ENCODE measurements at regions not wholly inside any gene's neighbourhood (a gene's known extent, or its start where the extent isn't known, plus 50 kb on each side); places are given as distances from the start of the nearest gene placed in this dataset.

GRCh38 chr5:126192226-126192625 lies 231.0 kb upstream of the GRAMD2B start:
- TF ChIP-seq EGR1 (IDR thresholded peaks at IDR 0.05) = no peak
- no peak for TF ChIP-seq RAD21 (IDR thresholded peaks at IDR 0.05; ENCODE audit: low read depth)
- TF ChIP-seq TEAD4 (IDR thresholded peaks at IDR 0.05) = no peak
- TF ChIP-seq TCF12 (IDR thresholded peaks at IDR 0.05; ENCODE audit: low read depth) = no peak
- no peak for TF ChIP-seq USF1 (IDR thresholded peaks at IDR 0.05)
- TF ChIP-seq NFIC (IDR thresholded peaks at IDR 0.05) = no peak
